ENCODE measurements at regions not wholly inside any gene's neighbourhood (a gene's known extent, or its start where the extent isn't known, plus 50 kb on each side); places are given as distances from the start of the nearest gene placed in this dataset.

- Histone ChIP-seq H2AFZ (ENCODE audit: low read depth, low read length) (no peak overlapping the region), H4K20me1 (replicated peaks; ENCODE audit: control insufficient read depth, extremely low read depth, insufficient read depth, low read length) (no peaks in the 10 kb centered on the region), H3K4me1 (ENCODE audit: control insufficient read depth, extremely low read depth, insufficient read depth, low read length) (peaks cover 17% of the 10 kb centered on the region), H3K36me3 (ENCODE audit: control insufficient read depth in 2 of 2, extremely low read depth in 1 of 2, insufficient read depth in 2 of 2, low read length in 2 of 2) (no peaks in the 10 kb centered on the region), H3K9me1 (replicated peaks; ENCODE audit: control insufficient read depth, extremely low read depth, insufficient read depth, low read length) (no peaks in the 10 kb centered on the region), H3K9me3 (replicated peaks; ENCODE audit: control insufficient read depth, insufficient read depth, low read length) (no peaks in the 10 kb centered on the region), H3K4me2 (ENCODE audit: insufficient read depth, low read length) (no peak overlapping the region), H3K27ac (ENCODE audit: insufficient read depth, low read depth, low read length) (no peak overlapping the region), H3K9ac (replicated peaks; ENCODE audit: extremely low read depth, insufficient read depth, low read length) (no peak overlapping the region), H3K4me3 (replicated peaks in 1 of 3; ENCODE audit: insufficient read depth in 1 of 3, low read depth in 1 of 3, low read length in 3 of 3) (no peak overlapping the region), H3K27me3 (ENCODE audit: control insufficient read depth in 2 of 2, insufficient read depth in 2 of 2, low read length in 2 of 2) (no peaks in the 10 kb centered on the region), H3K79me2 (ENCODE audit: control insufficient read depth, insufficient read depth, low read length) (no peaks in the 10 kb centered on the region)
- BruUV-seq (replicated peaks) = no TSS peak
- no peak for DNase-seq (ENCODE audit: low read depth, low spot score)
- TF ChIP-seq EZH2 (IDR thresholded peaks at IDR 0.05; ENCODE audit: borderline replicate concordance, low read depth, low read length, severe bottlenecking) (no peak), FOS (IDR thresholded peaks at IDR 0.05; ENCODE audit: borderline replicate concordance, insufficient read depth, low read length) (no peak), MAX (IDR thresholded peaks at IDR 0.05; ENCODE audit: insufficient read depth, insufficient read length) (no peak), POLR2A (IDR thresholded peaks at IDR 0.05; ENCODE audit: low read depth, low read length) (no peak), MYC (IDR thresholded peaks at IDR 0.05; ENCODE audit: low read depth, low read length) (no peak), POLR2AphosphoS5 (IDR thresholded peaks at IDR 0.05; ENCODE audit: insufficient read depth, low read depth, low read length) (no peak), GATA2 (IDR thresholded peaks at IDR 0.05; ENCODE audit: insufficient read depth, insufficient read length, low read depth, low read length) (no peak)
- CTCF ChIA-PET = no interaction called here
- FAIRE-seq = no peak
- dilution Hi-C loops (cut with MboI; ENCODE audit: extremely low pct_ligation_motif_present, low sequenced_read_pairs) (no loop called here), intact Hi-C loops (cut with micrococcal nuclease) (no loop called here)
- POLR2A ChIA-PET = no interaction called here
Measured at GRCh38 chr15:29455055-29455454, 185.4 kb upstream of the NSMCE3 start.

GRCh38 chr15:29454506-29454905 is 184.9 kb upstream of the NSMCE3 start:
- Histone ChIP-seq H3K79me2 (ENCODE audit: control insufficient read depth, insufficient read depth, low read length) (no peaks in the 10 kb centered on the region), H3K4me2 (ENCODE audit: insufficient read depth, low read length) (no peak overlapping the region), H3K9me1 (replicated peaks; ENCODE audit: control insufficient read depth, extremely low read depth, insufficient read depth, low read length) (no peaks in the 10 kb centered on the region), H3K4me1 (ENCODE audit: control insufficient read depth, extremely low read depth, insufficient read depth, low read length) (peaks cover 17% of the 10 kb centered on the region), H4K20me1 (replicated peaks; ENCODE audit: control insufficient read depth, extremely low read depth, insufficient read depth, low read length) (no peaks in the 10 kb centered on the region), H3K36me3 (ENCODE audit: control insufficient read depth in 2 of 2, extremely low read depth in 1 of 2, insufficient read depth in 2 of 2, low read length in 2 of 2) (no peaks in the 10 kb centered on the region), H3K27me3 (ENCODE audit: control insufficient read depth in 2 of 2, insufficient read depth in 2 of 2, low read length in 2 of 2) (no peaks in the 10 kb centered on the region), H3K9me3 (replicated peaks; ENCODE audit: control insufficient read depth, insufficient read depth, low read length) (no peaks in the 10 kb centered on the region), H3K4me3 (replicated peaks in 1 of 3; ENCODE audit: insufficient read depth in 1 of 3, low read depth in 1 of 3, low read length in 3 of 3) (no peak overlapping the region), H3K27ac (ENCODE audit: insufficient read depth, low read depth, low read length) (no peak overlapping the region), H2AFZ (ENCODE audit: low read depth, low read length) (no peak overlapping the region), H3K9ac (replicated peaks; ENCODE audit: extremely low read depth, insufficient read depth, low read length) (no peak overlapping the region)
- ChIA-PET CTCF (no interaction called here), POLR2A (no interaction called here)
- no TSS peak for BruUV-seq (replicated peaks)
- DNase-seq (ENCODE audit: low read depth, low spot score) (no peak), FAIRE-seq (no peak)
- intact Hi-C loops (cut with micrococcal nuclease) (no loop called here), dilution Hi-C loops (cut with MboI; ENCODE audit: extremely low pct_ligation_motif_present, low sequenced_read_pairs) (no loop called here)
- TF ChIP-seq GATA2 (IDR thresholded peaks at IDR 0.05; ENCODE audit: insufficient read depth, insufficient read length, low read depth, low read length) = no peak
- TF ChIP-seq JUN (IDR thresholded peaks at IDR 0.05; ENCODE audit: borderline replicate concordance, insufficient read depth, insufficient read length, low read depth) = no peak
- no peak for TF ChIP-seq CTCF (IDR thresholded peaks at IDR 0.05; ENCODE audit: extremely low read depth in 1 of 2, insufficient read depth in 1 of 2, low read depth in 1 of 2, low read length in 2 of 2)
- no peak for TF ChIP-seq POLR2A (IDR thresholded peaks at IDR 0.05; ENCODE audit: low read depth, low read length)
